NT2/D1 (cell line): ENCODE measurements at regions not wholly inside any gene's neighbourhood (a gene's known extent, or its start where the extent isn't known, plus 50 kb on each side); places are given as distances from the start of the nearest gene placed in this dataset.

Experiments
- SUZ12 ChIP-seq: IDR thresholded peaks from 2 replicates; pipeline ENCODE4 v1.6.1; 2011; ENCODE audit not compliant: insufficient read length, insufficient read depth; ENCODE audit errors: extremely low read depth
- YY1 ChIP-seq: IDR thresholded peaks from 2 replicates; pipeline ENCODE4 v1.6.1; 2011; ENCODE audit not compliant: insufficient read length, insufficient read depth
- ZNF274 ChIP-seq: IDR thresholded peaks from 2 replicates; pipeline ENCODE4 v1.6.1; 2011; ENCODE audit warnings: mild to moderate bottlenecking, low read depth, low read length

DNA sequence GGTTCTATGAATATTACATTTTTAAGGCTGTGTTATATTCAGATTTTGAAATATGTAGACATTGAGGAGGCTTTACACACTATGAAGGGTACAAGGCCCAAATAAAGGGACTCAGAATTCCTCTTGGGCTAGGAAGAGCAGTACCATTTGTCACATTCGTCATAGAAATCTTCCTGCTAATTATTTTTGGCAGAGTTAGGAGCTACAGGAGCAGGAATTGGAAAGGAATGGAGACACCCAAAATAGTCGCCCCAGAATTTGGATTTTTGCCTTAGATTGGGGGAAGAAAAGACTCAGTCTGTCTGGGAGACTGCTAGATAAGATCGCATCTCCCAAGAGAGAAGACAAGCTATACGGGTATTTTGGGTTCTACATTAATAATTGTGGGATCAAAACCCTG lies 176.4 kb upstream of the DACH1 start:
- TF ChIP-seq ZNF274 (no peak), YY1 (no peak), SUZ12 (no peak)
